DND-41 (cell line): ENCODE measurements at regions not wholly inside any gene's neighbourhood (a gene's known extent, or its start where the extent isn't known, plus 50 kb on each side); places are given as distances from the start of the nearest gene placed in this dataset.

Source experiments
- ATAC-seq: fragments of 200-7000 bp; cut with Tn5 transposase; 3 replicates; pipeline ENCODE4 v1.9.1; 2021; ENCODE audit warnings: low read depth; ENCODE audit not compliant: insufficient read depth
- DNase-seq: peaks from one replicate; pipeline ENCODE4 v3.0.0-alpha.2; 2020
- H2AFZ ChIP-seq: 2 replicates; pipeline ENCODE4 v1.6.0; 2012; ENCODE audit warnings: low read depth, low read length
- H3K27ac ChIP-seq: 2 replicates; pipeline ENCODE4 v1.5.1; 2012; ENCODE audit warnings: low read length, inconsistent platforms
- H3K27me3 ChIP-seq: fragments of 200-600 bp; sonication (generic); 2 replicates; pipeline ENCODE4 v1.6.0; 2012; ENCODE audit warnings: low read length, mild to moderate bottlenecking, inconsistent platforms; ENCODE audit not compliant: insufficient read depth, poor library complexity
- H3K36me3 ChIP-seq: 2 replicates; pipeline ENCODE4 v1.5.1; 2012; ENCODE audit warnings: low read length, inconsistent platforms; ENCODE audit not compliant: insufficient read depth
- H3K4me1 ChIP-seq: 2 replicates; pipeline ENCODE4 v1.5.1; 2012; ENCODE audit warnings: mild to moderate bottlenecking, low read length; ENCODE audit not compliant: insufficient read depth
- H3K4me2 ChIP-seq: 2 replicates; pipeline ENCODE4 v1.6.0; 2012; ENCODE audit warnings: mild to moderate bottlenecking, moderate library complexity, low read length, inconsistent platforms; ENCODE audit not compliant: insufficient read depth
- H3K4me3 ChIP-seq, 2 experiments: fragments of 200-600 bp in 1 of 2; shearing (Covaris generic) in 1 of 2; 2 replicates each; pipeline ENCODE4 v1.5.1; 2012 to 2016; ENCODE audit warnings: inconsistent platforms in 2 of 2, low read length in 2 of 2, mild to moderate bottlenecking in 2 of 2, low read depth in 1 of 2, moderate library complexity in 1 of 2
- H3K79me2 ChIP-seq: 2 replicates; pipeline ENCODE4 v1.6.0; 2012; ENCODE audit warnings: low read length, inconsistent platforms; ENCODE audit not compliant: insufficient read depth
- H3K9ac ChIP-seq: 2 replicates; pipeline ENCODE4 v1.6.0; 2012; ENCODE audit warnings: low read depth, mild to moderate bottlenecking, inconsistent platforms, low read length, moderate library complexity
- H3K9me3 ChIP-seq: 2 replicates; pipeline ENCODE4 v1.5.1; 2012; ENCODE audit warnings: low read length, moderate library complexity, mild to moderate bottlenecking, inconsistent platforms; ENCODE audit not compliant: insufficient read depth, severe bottlenecking
- H4K20me1 ChIP-seq: 2 replicates; pipeline ENCODE4 v1.6.0; 2012; ENCODE audit warnings: low read length; ENCODE audit not compliant: insufficient read depth
- CTCF ChIP-seq: IDR thresholded peaks from 2 replicates; pipeline ENCODE4 v1.5.1; 2012; ENCODE audit warnings: borderline replicate concordance, low read length, moderate library complexity, mild to moderate bottlenecking; ENCODE audit not compliant: poor library complexity, severe bottlenecking; ENCODE audit errors: extremely low read depth
- EZH2 ChIP-seq: IDR thresholded peaks from 3 replicates; pipeline ENCODE4 v1.6.1; 2012; ENCODE audit warnings: borderline replicate concordance, low read depth, mild to moderate bottlenecking, moderate library complexity, low read length, inconsistent platforms; ENCODE audit not compliant: severe bottlenecking

GRCh38 chr11:23944923-23945322, 551.9 kb upstream of the LUZP2 start:
- no peak for DNase-seq
- H3K36me3 ChIP-seq: no peaks in the 10 kb centered on the region
- no peak overlapping the region for H2AFZ ChIP-seq
- TF ChIP-seq CTCF (no peak), EZH2 (no peak)
- H3K27me3 ChIP-seq: no peaks in the 10 kb centered on the region
- ATAC-seq: no peak
- H3K4me1 ChIP-seq: no peaks in the 10 kb centered on the region
- H3K4me3 ChIP-seq: no peak overlapping the region
- H4K20me1 ChIP-seq: no peaks in the 10 kb centered on the region
- no peak overlapping the region for H3K9ac ChIP-seq
- H3K4me2 ChIP-seq: no peak overlapping the region
- no peaks in the 10 kb centered on the region for H3K9me3 ChIP-seq
- H3K79me2 ChIP-seq: no peaks in the 10 kb centered on the region
- H3K27ac ChIP-seq: no peak overlapping the region

- Histone ChIP-seq H3K36me3 (no peaks in the 10 kb centered on the region), H4K20me1 (no peaks in the 10 kb centered on the region), H3K4me1 (no peaks in the 10 kb centered on the region), H3K4me3 (no peak overlapping the region), H3K27me3 (no peaks in the 10 kb centered on the region), H3K9ac (no peak overlapping the region), H2AFZ (no peak overlapping the region), H3K4me2 (no peak overlapping the region), H3K79me2 (no peaks in the 10 kb centered on the region), H3K9me3 (no peaks in the 10 kb centered on the region), H3K27ac (no peak overlapping the region)
- ATAC-seq (no peak), DNase-seq (no peak)
- TF ChIP-seq CTCF (no peak), EZH2 (no peak)
These were observed 549.0 kb upstream of the LUZP2 start for GRCh38 chr11:23947883-23948282.

GRCh38 chr11:23948851-23949250, 548.0 kb upstream of the LUZP2 start:
- H3K36me3 ChIP-seq: no peaks in the 10 kb centered on the region
- no peaks in the 10 kb centered on the region for H3K9me3 ChIP-seq
- no peak overlapping the region for H2AFZ ChIP-seq
- TF ChIP-seq EZH2: no peak
- TF ChIP-seq CTCF: no peak
- no peak for DNase-seq
- H3K27me3 ChIP-seq: no peaks in the 10 kb centered on the region
- no peak overlapping the region for H3K4me2 ChIP-seq
- no peak overlapping the region for H3K9ac ChIP-seq
- H3K4me1 ChIP-seq: no peaks in the 10 kb centered on the region
- H3K27ac ChIP-seq: no peak overlapping the region
- H3K79me2 ChIP-seq: no peaks in the 10 kb centered on the region
- no peak for ATAC-seq
- no peaks in the 10 kb centered on the region for H4K20me1 ChIP-seq
- no peak overlapping the region for H3K4me3 ChIP-seq
